ENCODE measurements at regions not wholly inside any gene's neighbourhood (a gene's known extent, or its start where the extent isn't known, plus 50 kb on each side); places are given as distances from the start of the nearest gene placed in this dataset.

- no peak overlapping the region for H2AFZ ChIP-seq (ENCODE audit: low read depth, low read length)
- FAIRE-seq (no peak), DNase-seq (ENCODE audit: extremely low read depth in 1 of 4, low spot score in 3 of 4) (no peak), ATAC-seq (no peak)
- POLR2A ChIA-PET: interaction anchor here (0.6 kb wide), 1 partner anchor 26 kb away, joined by 3 read pairs; no protein-coding TSS in a partner anchor
- no peak overlapping the region for H3K9ac ChIP-seq (ENCODE audit: insufficient read depth in 1 of 2, low read depth in 2 of 2, low read length in 2 of 2)
- in situ Hi-C loops (cut with MboI): no loop called here
- BruUV-seq (replicated peaks): no TSS peak
- H3K27ac ChIP-seq (ENCODE audit: extremely low read depth, low read depth, low read length): no peak overlapping the region
- H4K20me1 ChIP-seq (replicated peaks; ENCODE audit: control insufficient read depth, insufficient read depth, low read length): no peaks in the 10 kb centered on the region
- no peak overlapping the region for H3K4me3 ChIP-seq
- H3K4me2 ChIP-seq (ENCODE audit: insufficient read depth, low read length): no peak overlapping the region
- no peaks in the 10 kb centered on the region for H3K4me1 ChIP-seq (replicated peaks in 1 of 2; ENCODE audit: control insufficient read depth in 2 of 2, insufficient read depth in 2 of 2, low read length in 2 of 2)
- no peaks in the 10 kb centered on the region for H3K9me1 ChIP-seq (ENCODE audit: control insufficient read depth, insufficient read depth, low read length)
- 0% methylated on average over 6 of the region's 6 CpGs for WGBS (ENCODE audit: insufficient coverage, low coverage, missing lambda C conversion rate)
- intact Hi-C loops (cut with micrococcal nuclease): no loop called here
- CTCF ChIA-PET (ENCODE audit: low intra/inter-chr PET ratio): no interaction called here
- H3K27me3 ChIP-seq (ENCODE audit: control insufficient read depth in 2 of 2, insufficient read depth in 2 of 2, low read length in 2 of 2): peaks cover 3 to 35% of the 10 kb centered on the region in 2 experiments
- H3K79me2 ChIP-seq (ENCODE audit: control insufficient read depth, insufficient read depth, low read length): no peaks in the 10 kb centered on the region
- no peaks in the 10 kb centered on the region for H3K9me3 ChIP-seq (replicated peaks; ENCODE audit: control insufficient read depth, insufficient read depth, low read depth, low read length)
- H3K36me3 ChIP-seq (ENCODE audit: control insufficient read depth, insufficient read depth, low read length): no peaks in the 10 kb centered on the region
- TF ChIP-seq ZKSCAN1 (IDR thresholded peaks at IDR 0.05; ENCODE audit: low read depth, low read length) (no peak), TCF3 (CRISPR knock-in tag; IDR thresholded peaks at IDR 0.05) (no peak), ZNF124 (CRISPR knock-in tag; IDR thresholded peaks at IDR 0.05) (no peak), CHD2 (IDR thresholded peaks at IDR 0.05; ENCODE audit: low read depth, low read length) (no peak), SRSF7 (optimal IDR thresholded peaks at IDR 0.05; ENCODE audit: low read depth, low read length) (no peak)
- TF ChIP-seq, protein P1, sequence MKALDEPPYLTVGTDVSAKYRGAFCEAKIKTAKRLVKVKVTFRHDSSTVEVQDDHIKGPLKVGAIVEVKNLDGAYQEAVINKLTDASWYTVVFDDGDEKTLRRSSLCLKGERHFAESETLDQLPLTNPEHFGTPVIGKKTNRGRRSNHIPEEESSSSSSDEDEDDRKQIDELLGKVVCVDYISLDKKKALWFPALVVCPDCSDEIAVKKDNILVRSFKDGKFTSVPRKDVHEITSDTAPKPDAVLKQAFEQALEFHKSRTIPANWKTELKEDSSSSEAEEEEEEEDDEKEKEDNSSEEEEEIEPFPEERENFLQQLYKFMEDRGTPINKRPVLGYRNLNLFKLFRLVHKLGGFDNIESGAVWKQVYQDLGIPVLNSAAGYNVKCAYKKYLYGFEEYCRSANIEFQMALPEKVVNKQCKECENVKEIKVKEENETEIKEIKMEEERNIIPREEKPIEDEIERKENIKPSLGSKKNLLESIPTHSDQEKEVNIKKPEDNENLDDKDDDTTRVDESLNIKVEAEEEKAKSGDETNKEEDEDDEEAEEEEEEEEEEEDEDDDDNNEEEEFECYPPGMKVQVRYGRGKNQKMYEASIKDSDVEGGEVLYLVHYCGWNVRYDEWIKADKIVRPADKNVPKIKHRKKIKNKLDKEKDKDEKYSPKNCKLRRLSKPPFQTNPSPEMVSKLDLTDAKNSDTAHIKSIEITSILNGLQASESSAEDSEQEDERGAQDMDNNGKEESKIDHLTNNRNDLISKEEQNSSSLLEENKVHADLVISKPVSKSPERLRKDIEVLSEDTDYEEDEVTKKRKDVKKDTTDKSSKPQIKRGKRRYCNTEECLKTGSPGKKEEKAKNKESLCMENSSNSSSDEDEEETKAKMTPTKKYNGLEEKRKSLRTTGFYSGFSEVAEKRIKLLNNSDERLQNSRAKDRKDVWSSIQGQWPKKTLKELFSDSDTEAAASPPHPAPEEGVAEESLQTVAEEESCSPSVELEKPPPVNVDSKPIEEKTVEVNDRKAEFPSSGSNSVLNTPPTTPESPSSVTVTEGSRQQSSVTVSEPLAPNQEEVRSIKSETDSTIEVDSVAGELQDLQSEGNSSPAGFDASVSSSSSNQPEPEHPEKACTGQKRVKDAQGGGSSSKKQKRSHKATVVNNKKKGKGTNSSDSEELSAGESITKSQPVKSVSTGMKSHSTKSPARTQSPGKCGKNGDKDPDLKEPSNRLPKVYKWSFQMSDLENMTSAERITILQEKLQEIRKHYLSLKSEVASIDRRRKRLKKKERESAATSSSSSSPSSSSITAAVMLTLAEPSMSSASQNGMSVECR (CRISPR knock-in tag; IDR thresholded peaks at IDR 0.05): no peak
- TF ChIP-seq, protein P2, sequence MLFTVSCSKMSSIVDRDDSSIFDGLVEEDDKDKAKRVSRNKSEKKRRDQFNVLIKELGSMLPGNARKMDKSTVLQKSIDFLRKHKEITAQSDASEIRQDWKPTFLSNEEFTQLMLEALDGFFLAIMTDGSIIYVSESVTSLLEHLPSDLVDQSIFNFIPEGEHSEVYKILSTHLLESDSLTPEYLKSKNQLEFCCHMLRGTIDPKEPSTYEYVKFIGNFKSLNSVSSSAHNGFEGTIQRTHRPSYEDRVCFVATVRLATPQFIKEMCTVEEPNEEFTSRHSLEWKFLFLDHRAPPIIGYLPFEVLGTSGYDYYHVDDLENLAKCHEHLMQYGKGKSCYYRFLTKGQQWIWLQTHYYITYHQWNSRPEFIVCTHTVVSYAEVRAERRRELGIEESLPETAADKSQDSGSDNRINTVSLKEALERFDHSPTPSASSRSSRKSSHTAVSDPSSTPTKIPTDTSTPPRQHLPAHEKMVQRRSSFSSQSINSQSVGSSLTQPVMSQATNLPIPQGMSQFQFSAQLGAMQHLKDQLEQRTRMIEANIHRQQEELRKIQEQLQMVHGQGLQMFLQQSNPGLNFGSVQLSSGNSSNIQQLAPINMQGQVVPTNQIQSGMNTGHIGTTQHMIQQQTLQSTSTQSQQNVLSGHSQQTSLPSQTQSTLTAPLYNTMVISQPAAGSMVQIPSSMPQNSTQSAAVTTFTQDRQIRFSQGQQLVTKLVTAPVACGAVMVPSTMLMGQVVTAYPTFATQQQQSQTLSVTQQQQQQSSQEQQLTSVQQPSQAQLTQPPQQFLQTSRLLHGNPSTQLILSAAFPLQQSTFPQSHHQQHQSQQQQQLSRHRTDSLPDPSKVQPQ (CRISPR knock-in tag; IDR thresholded peaks at IDR 0.05; ENCODE audit: borderline replicate concordance): no peak
Observed at GRCh38 chr20:51249781-51250180, 226.9 kb upstream of the KCNG1 start.

Data from K562 (cell line).